ENCODE measurements at regions not wholly inside any gene's neighbourhood (a gene's known extent, or its start where the extent isn't known, plus 50 kb on each side); places are given as distances from the start of the nearest gene placed in this dataset.

DNA sequence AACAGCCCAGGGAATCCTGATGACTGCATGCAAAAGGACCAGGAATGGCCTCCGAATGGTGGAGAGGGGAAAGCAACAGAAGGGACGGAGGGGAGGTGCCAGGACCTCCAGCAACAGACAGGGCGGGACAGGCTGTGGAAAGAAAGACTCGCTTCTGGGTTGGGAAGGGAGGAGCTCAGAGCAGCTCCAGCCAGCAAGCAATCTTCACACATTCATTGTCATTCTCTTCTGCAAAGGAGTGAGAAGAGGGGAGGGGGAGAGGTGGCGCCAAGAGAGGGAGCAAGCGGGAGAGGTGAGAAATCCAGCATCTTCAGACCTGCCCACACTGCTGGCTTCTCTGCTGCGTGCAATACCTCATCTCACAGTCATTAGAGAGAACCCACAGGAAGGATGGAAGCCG lies 509.0 kb downstream of the BUD13 start:
- H3K27me3 Mint-ChIP-seq = peaks cover 54% of the 10 kb centered on the region
- no peak overlapping the region for H3K4me3 Mint-ChIP-seq (ENCODE audit: low read depth)
- H3K9me3 Mint-ChIP-seq (ENCODE audit: low read depth) = no peaks in the 10 kb centered on the region
- DNase-seq (ENCODE audit: low spot score, unreplicated experiment) = no peak
- H3K27ac Mint-ChIP-seq = no peak overlapping the region
- TF ChIP-seq, protein P1, sequence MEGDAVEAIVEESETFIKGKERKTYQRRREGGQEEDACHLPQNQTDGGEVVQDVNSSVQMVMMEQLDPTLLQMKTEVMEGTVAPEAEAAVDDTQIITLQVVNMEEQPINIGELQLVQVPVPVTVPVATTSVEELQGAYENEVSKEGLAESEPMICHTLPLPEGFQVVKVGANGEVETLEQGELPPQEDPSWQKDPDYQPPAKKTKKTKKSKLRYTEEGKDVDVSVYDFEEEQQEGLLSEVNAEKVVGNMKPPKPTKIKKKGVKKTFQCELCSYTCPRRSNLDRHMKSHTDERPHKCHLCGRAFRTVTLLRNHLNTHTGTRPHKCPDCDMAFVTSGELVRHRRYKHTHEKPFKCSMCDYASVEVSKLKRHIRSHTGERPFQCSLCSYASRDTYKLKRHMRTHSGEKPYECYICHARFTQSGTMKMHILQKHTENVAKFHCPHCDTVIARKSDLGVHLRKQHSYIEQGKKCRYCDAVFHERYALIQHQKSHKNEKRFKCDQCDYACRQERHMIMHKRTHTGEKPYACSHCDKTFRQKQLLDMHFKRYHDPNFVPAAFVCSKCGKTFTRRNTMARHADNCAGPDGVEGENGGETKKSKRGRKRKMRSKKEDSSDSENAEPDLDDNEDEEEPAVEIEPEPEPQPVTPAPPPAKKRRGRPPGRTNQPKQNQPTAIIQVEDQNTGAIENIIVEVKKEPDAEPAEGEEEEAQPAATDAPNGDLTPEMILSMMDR (IDR thresholded peaks at IDR 0.05; ENCODE audit: unreplicated experiment) = no peak
- H3K4me1 Mint-ChIP-seq (ENCODE audit: low read depth) = peaks cover 1% of the 10 kb centered on the region
- H3K36me3 Mint-ChIP-seq (ENCODE audit: insufficient read depth) = no peaks in the 10 kb centered on the region

DNA sequence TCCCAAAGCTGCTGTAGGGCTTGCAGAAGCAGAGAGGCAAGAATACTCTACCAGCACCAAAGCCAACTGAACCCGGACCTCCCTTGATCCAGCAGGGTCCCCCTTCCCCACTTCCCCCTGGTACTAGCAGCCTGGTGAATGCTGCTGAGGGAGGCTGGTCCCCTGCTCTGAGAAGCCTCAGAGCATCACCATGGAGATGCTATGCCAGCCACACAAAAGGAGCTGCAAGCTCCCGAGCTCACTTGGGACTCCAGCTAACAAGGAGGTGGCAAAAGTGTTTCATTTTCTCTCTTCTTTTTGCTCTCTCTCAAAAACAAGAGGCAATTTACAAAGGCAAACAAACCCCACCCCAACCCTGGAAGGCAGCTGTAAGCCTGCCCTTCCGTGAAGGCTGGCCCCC lies 509.8 kb downstream of the BUD13 start:
- Mint-ChIP-seq H3K27me3 (peaks cover 56% of the 10 kb centered on the region), H3K36me3 (ENCODE audit: insufficient read depth) (no peaks in the 10 kb centered on the region), H3K4me3 (ENCODE audit: low read depth) (no peak overlapping the region), H3K27ac (no peak overlapping the region), H3K4me1 (ENCODE audit: low read depth) (peaks cover 1% of the 10 kb centered on the region), H3K9me3 (ENCODE audit: low read depth) (no peaks in the 10 kb centered on the region)
- TF ChIP-seq, protein P1 (IDR thresholded peaks at IDR 0.05; ENCODE audit: unreplicated experiment) = no peak
- DNase-seq (ENCODE audit: low spot score, unreplicated experiment) = no peak

DNA sequence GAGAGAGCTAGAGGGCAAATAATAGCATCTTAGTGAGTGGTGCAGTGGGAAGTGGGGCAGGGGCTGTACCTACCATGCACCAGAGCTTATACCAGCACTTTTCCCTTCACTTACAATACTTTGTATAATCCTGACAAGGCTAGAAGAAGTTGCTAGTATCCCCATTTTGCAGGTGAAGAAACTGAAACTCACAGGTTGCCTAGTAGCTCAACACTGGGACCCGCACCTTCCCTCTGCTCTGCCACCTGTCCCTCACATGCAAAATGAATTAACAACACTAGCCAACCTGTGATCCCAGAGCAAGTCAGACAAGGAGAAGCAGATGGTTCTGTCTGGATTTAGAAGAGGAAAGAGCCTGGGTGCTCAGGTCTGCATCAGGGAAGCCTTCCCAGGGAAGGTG lies 510.4 kb downstream of the BUD13 start:
- Mint-ChIP-seq H3K27ac (no peak overlapping the region), H3K4me3 (ENCODE audit: low read depth) (no peak overlapping the region), H3K9me3 (ENCODE audit: low read depth) (no peaks in the 10 kb centered on the region), H3K36me3 (ENCODE audit: insufficient read depth) (no peaks in the 10 kb centered on the region), H3K4me1 (ENCODE audit: low read depth) (peaks cover 1% of the 10 kb centered on the region), H3K27me3 (peaks cover 56% of the 10 kb centered on the region)
- DNase-seq (ENCODE audit: low spot score, unreplicated experiment) = no peak
- TF ChIP-seq, protein P1 (IDR thresholded peaks at IDR 0.05; ENCODE audit: unreplicated experiment) = no peak

DNA sequence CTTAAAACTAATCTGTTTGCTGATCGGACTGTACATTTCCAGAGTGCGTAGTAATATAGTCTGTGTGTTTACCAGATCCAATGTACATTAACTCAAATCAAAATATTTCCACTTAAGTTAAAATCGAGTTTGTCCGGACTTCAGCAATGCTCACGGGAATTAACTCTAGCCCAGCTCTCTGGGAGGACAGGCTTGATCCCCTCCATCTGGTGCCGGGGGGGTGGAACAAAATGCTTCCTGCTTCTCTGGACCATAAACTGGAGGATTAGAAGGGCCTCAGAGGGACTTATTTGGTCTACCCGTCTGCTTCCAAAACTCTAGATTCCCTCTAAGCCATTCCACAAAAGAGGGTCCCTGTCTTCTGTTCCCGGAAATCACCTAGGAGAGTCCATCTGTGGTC lies 511.2 kb downstream of the BUD13 start:
- Mint-ChIP-seq H3K4me3 (ENCODE audit: low read depth) (no peak overlapping the region), H3K4me1 (ENCODE audit: low read depth) (peaks cover 1% of the 10 kb centered on the region), H3K27me3 (peaks cover 56% of the 10 kb centered on the region), H3K9me3 (ENCODE audit: low read depth) (no peaks in the 10 kb centered on the region), H3K27ac (no peak overlapping the region), H3K36me3 (ENCODE audit: insufficient read depth) (no peaks in the 10 kb centered on the region)
- TF ChIP-seq, protein P1 (IDR thresholded peaks at IDR 0.05; ENCODE audit: unreplicated experiment) = no peak
- DNase-seq (ENCODE audit: low spot score, unreplicated experiment) = no peak

DNA sequence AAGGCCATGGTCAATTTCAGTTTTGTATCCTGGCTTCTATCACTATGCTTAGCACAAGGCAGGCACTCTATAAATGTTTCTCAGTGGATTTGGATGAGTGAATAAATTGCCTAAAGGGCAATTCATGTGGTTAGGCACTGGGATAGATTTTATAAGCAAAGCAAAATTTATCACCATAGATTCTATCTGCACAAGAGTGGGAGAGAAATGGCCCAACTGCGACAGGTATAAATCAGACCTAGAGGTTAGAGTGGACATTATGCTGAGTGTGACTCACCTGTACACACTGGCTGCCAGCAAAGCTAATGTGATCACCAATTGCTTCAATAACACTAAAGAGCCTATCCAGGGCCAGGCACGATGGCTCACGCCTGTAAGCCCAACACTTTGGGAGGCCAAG lies 514.0 kb downstream of the BUD13 start:
- Mint-ChIP-seq H3K4me1 (ENCODE audit: low read depth) (peaks cover 1% of the 10 kb centered on the region), H3K9me3 (ENCODE audit: low read depth) (no peaks in the 10 kb centered on the region), H3K27me3 (peaks cover 40% of the 10 kb centered on the region), H3K27ac (no peak overlapping the region), H3K4me3 (ENCODE audit: low read depth) (no peak overlapping the region), H3K36me3 (ENCODE audit: insufficient read depth) (no peaks in the 10 kb centered on the region)
- DNase-seq (ENCODE audit: low spot score, unreplicated experiment) = no peak
- TF ChIP-seq, protein P1 (IDR thresholded peaks at IDR 0.05; ENCODE audit: unreplicated experiment) = no peak

All from progenitor cell of endocrine pancreas (in vitro differentiated cells).